MM.1S (cell line): ENCODE measurements at regions not wholly inside any gene's neighbourhood (a gene's known extent, or its start where the extent isn't known, plus 50 kb on each side); places are given as distances from the start of the nearest gene placed in this dataset.

Source experiments
- DNase-seq: peaks from one replicate; pipeline ENCODE4 v3.0.0-alpha.2; 2015
- H2AFZ ChIP-seq: fragments of 300-600 bp; sonication (generic); 2 replicates; pipeline ENCODE4 v1.6.0; 2016; ENCODE audit warnings: antibody characterized with exemption, low read length
- H3F3A ChIP-seq: fragments of 300-600 bp; sonication (generic); 2 replicates; pipeline ENCODE4 v1.6.1; 2016; ENCODE audit warnings: mild to moderate bottlenecking, antibody characterized with exemption, low read length, moderate library complexity, mixed read lengths; ENCODE audit not compliant: insufficient read depth
- H3K27ac ChIP-seq: fragments of 300-600 bp; sonication (generic); 2 replicates; pipeline ENCODE4 v1.5.1; 2016; ENCODE audit warnings: mild to moderate bottlenecking, low read length
- H3K27me3 ChIP-seq: fragments of 300-600 bp; sonication (generic); replicated peaks from 2 replicates; pipeline ENCODE4 v1.6.0; 2016; ENCODE audit warnings: low read length; ENCODE audit not compliant: insufficient read depth
- H3K36me3 ChIP-seq: fragments of 300-600 bp; sonication (generic); replicated peaks from 2 replicates; pipeline ENCODE4 v1.6.1; 2016; ENCODE audit warnings: mild to moderate bottlenecking, low read length, mixed read lengths; ENCODE audit not compliant: insufficient read depth
- H3K4me1 ChIP-seq: fragments of 300-600 bp; sonication (generic); 2 replicates; pipeline ENCODE4 v1.6.1; 2016; ENCODE audit warnings: low read length, mixed read lengths
- H3K4me2 ChIP-seq: fragments of 300-600 bp; sonication (generic); 2 replicates; pipeline ENCODE4 v1.6.0; 2016; ENCODE audit warnings: low read depth, low read length
- H3K4me3 ChIP-seq: fragments of 300-600 bp; sonication (generic); 2 replicates; pipeline ENCODE4 v1.5.1; 2016; ENCODE audit warnings: low read length, mixed read lengths
- H3K79me2 ChIP-seq: fragments of 300-600 bp; sonication (generic); 2 replicates; pipeline ENCODE4 v1.6.1; 2016; ENCODE audit warnings: mixed run types, low read length, mixed read lengths
- H3K9ac ChIP-seq: fragments of 300-600 bp; sonication (generic); 2 replicates; pipeline ENCODE4 v1.6.1; 2016; ENCODE audit warnings: low read length, mixed read lengths
- H3K9me2 ChIP-seq: fragments of 300-600 bp; sonication (generic); replicated peaks from 2 replicates; pipeline ENCODE4 v1.6.1; 2016; ENCODE audit warnings: mild to moderate bottlenecking, low read length, mixed read lengths; ENCODE audit not compliant: insufficient read depth
- H3K9me3 ChIP-seq: fragments of 300-600 bp; sonication (generic); replicated peaks from 2 replicates; pipeline ENCODE4 v1.6.1; 2016; ENCODE audit warnings: mild to moderate bottlenecking, low read length, mixed read lengths; ENCODE audit not compliant: insufficient read depth
- H4K20me1 ChIP-seq: fragments of 300-600 bp; sonication (generic); 2 replicates; pipeline ENCODE4 v1.6.1; 2016; ENCODE audit warnings: mild to moderate bottlenecking, low read length, moderate library complexity, mixed read lengths; ENCODE audit not compliant: insufficient read depth
- CTCF ChIP-seq: fragments of 300-600 bp; sonication (generic); IDR thresholded peaks from 2 replicates; pipeline ENCODE4 v1.5.1; 2016; ENCODE audit warnings: antibody characterized with exemption, low read length, mixed read lengths
- EZH2 ChIP-seq: fragments of 300-600 bp; sonication (generic); optimal IDR thresholded peaks from 2 replicates; pipeline ENCODE3; 2017; ENCODE audit warnings: low read depth, mild to moderate bottlenecking, antibody characterized with exemption, low read length, mixed read lengths
- EZH2phosphoT487 ChIP-seq: fragments of 300-600 bp; sonication (generic); IDR thresholded peaks from 2 replicates; pipeline ENCODE4 v1.6.1; 2018; ENCODE audit warnings: antibody characterized with exemption, low read length

DNA sequence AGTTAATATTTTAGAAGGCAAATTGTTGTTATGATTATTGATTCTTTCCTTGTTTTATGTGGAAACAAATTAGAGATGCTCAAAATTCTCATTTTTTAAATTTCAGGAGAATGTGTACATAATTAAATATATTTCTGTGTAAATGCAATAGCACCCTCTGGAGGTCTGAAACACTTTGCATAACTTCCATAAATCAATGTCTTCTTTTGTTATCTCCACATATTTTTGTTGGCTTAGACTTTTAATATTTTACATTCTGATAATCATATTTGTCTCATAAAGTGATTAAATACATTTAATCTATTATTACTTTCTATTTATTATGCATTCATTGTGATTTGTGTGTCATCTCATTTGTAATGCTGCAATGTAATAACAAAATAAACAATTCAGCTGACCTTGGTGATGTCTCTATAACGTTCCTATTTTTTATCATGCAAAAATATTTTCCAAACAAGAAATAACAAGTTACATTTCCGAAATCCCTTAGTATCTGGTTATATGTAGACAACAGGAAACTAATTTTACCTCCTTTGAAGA, 201.8 kb upstream of the GALNT5 start:
- Histone ChIP-seq H3F3A (peaks cover 7% of the 10 kb centered on the region), H3K9ac (no peak overlapping the region), H3K27me3 (peaks cover 1% of the 10 kb centered on the region; the same call in 1 of the 2 replicates), H3K4me1 (peaks cover 7% of the 10 kb centered on the region), H3K9me2 (no peaks in the 10 kb centered on the region), H3K4me3 (0 out of 2 replicates have a peak overlapping the region, but pooled peaks have one; percentile 4), H3K9me3 (no peaks in the 10 kb centered on the region), H2AFZ (no peak overlapping the region), H3K4me2 (peak overlapping the region; percentile 56), H3K36me3 (no peaks in the 10 kb centered on the region), H3K27ac (no peak overlapping the region), H3K79me2 (no peaks in the 10 kb centered on the region), H4K20me1 (no peaks in the 10 kb centered on the region)
- no peak for TF ChIP-seq EZH2phosphoT487
- TF ChIP-seq CTCF = peak; percentile 65
- no peak for TF ChIP-seq EZH2
- peak; percentile 40 for DNase-seq

DNA sequence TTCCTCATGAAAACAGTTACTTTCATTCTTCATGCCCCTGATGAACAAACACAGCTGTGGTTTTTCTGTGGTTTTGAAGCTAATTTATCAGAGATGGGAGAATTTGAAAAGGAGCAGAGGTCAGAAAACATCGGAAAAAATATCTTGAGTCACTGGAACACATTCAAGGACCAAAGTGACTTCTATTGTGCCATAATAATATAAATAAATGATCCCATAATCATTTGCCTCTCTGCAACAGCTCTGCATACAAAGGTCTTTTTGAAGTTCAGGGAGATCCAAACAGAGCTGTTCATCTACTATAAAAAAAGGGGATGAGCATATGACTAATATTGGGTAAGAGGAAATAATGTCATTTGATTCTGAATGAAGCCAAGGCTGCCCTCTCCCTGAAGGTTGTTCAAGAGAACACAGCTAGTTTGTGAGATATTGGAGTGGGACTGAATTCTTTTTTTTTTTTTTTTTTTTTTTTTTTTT, 201.3 kb upstream of the GALNT5 start:
- TF ChIP-seq EZH2 (no peak), EZH2phosphoT487 (no peak), CTCF (no peak)
- H3K79me2 ChIP-seq = no peaks in the 10 kb centered on the region
- H3K27me3 ChIP-seq = peaks cover 3% of the 10 kb centered on the region; the same call in 1 of the 2 replicates
- H3K4me3 ChIP-seq = 0 out of 2 replicates have a peak overlapping the region, but pooled peaks have one; percentile 4
- H4K20me1 ChIP-seq = no peaks in the 10 kb centered on the region
- H3K27ac ChIP-seq = no peak overlapping the region
- H3K9me3 ChIP-seq = no peaks in the 10 kb centered on the region
- peaks cover 12% of the 10 kb centered on the region for H3K4me1 ChIP-seq
- H3K36me3 ChIP-seq = no peaks in the 10 kb centered on the region
- no peak overlapping the region for H2AFZ ChIP-seq
- H3F3A ChIP-seq = peaks cover 9% of the 10 kb centered on the region
- peak overlapping the region; percentile 56 for H3K4me2 ChIP-seq
- no peaks in the 10 kb centered on the region for H3K9me2 ChIP-seq
- peak; percentile 64 for DNase-seq
- no peak overlapping the region for H3K9ac ChIP-seq

DNA sequence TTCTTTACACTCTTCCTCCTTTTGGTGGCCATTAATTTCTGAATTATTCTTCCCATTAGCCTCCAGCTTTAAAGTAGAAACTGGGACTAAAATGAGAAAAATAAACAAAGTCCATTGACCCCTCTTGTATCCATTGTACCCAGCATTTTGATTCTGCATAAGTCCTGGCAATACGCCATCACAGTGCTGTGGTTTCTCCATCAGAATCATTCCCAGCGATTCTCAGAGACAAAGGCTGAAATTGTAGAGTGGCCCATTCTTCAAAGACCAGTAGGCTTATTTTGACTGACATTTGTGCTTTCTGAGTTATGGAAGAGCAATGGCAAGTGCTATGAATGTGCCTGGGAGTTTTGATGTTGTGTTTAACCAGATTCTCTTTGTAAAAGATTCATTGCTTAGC, 199.3 kb upstream of the GALNT5 start:
- TF ChIP-seq EZH2phosphoT487 (no peak), CTCF (no peak), EZH2 (no peak)
- DNase-seq = no peak

More for the DNA sequence above, 199.3 kb upstream of the GALNT5 start:
- no peaks in the 10 kb centered on the region for H3K9me3 ChIP-seq
- no peak overlapping the region for H3K4me3 ChIP-seq
- peaks cover 26% of the 10 kb centered on the region for H3K4me1 ChIP-seq
- H3K4me2 ChIP-seq = no peak overlapping the region
- no peaks in the 10 kb centered on the region for H4K20me1 ChIP-seq
- peaks cover 22% of the 10 kb centered on the region for H3F3A ChIP-seq
- H3K27me3 ChIP-seq = peaks cover 3% of the 10 kb centered on the region; the same call in 1 of the 2 replicates
- H3K79me2 ChIP-seq = no peaks in the 10 kb centered on the region
- H3K9ac ChIP-seq = no peak overlapping the region
- no peak overlapping the region for H3K27ac ChIP-seq
- no peaks in the 10 kb centered on the region for H3K36me3 ChIP-seq
- no peaks in the 10 kb centered on the region for H3K9me2 ChIP-seq
- no peak overlapping the region for H2AFZ ChIP-seq
